GM12878 (cell line): ENCODE measurements at regions not wholly inside any gene's neighbourhood (a gene's known extent, or its start where the extent isn't known, plus 50 kb on each side); places are given as distances from the start of the nearest gene placed in this dataset.

Experiments
- IRF4 ChIP-seq: IDR thresholded peaks from 2 replicates; pipeline ENCODE4 v1.6.1; 2011; ENCODE audit warnings: low read depth, low read length
- MYC ChIP-seq: IDR thresholded peaks from 2 replicates; pipeline ENCODE4 v1.6.1; 2011; ENCODE audit warnings: mild to moderate bottlenecking, low read length, moderate library complexity, inconsistent platforms; ENCODE audit not compliant: insufficient read depth, insufficient replicate concordance, insufficient read length, severe bottlenecking

GRCh38 chr13:103218253-103218652 lies 152.0 kb upstream of the SLC10A2 start:
- TF ChIP-seq IRF4 (no peak), MYC (no peak)
